ENCODE measurements at regions not wholly inside any gene's neighbourhood (a gene's known extent, or its start where the extent isn't known, plus 50 kb on each side); places are given as distances from the start of the nearest gene placed in this dataset.

DNA sequence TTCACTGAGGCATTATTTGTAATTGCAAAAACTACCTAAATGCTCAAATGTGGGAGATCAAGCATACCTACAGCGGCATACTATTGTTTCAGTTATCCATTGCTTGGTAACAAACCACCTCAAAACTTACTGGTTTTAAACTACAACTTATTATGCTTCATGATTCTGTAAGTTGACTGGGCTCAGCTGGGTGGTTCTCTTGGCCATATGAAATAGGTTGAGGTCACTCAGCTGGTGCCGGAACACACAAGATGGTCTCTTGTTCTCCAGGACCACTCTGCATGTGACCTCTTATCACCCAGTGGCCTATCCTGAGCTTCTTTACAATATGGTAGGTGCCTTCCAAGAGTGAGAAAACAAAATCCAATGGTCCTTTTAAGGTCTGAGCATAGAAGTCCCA lies 195.4 kb upstream of the FGGY start:
- no peaks in the 10 kb centered on the region for H3K36me3 ChIP-seq (ENCODE audit: control insufficient read depth, insufficient read depth, low read length)
- H3K9me3 ChIP-seq (ENCODE audit: control insufficient read depth, low read length), result no peaks in the 10 kb centered on the region
- H3K79me2 ChIP-seq, result no peaks in the 10 kb centered on the region
- H3K4me1 ChIP-seq, result no peaks in the 10 kb centered on the region
- TF ChIP-seq, protein P1, sequence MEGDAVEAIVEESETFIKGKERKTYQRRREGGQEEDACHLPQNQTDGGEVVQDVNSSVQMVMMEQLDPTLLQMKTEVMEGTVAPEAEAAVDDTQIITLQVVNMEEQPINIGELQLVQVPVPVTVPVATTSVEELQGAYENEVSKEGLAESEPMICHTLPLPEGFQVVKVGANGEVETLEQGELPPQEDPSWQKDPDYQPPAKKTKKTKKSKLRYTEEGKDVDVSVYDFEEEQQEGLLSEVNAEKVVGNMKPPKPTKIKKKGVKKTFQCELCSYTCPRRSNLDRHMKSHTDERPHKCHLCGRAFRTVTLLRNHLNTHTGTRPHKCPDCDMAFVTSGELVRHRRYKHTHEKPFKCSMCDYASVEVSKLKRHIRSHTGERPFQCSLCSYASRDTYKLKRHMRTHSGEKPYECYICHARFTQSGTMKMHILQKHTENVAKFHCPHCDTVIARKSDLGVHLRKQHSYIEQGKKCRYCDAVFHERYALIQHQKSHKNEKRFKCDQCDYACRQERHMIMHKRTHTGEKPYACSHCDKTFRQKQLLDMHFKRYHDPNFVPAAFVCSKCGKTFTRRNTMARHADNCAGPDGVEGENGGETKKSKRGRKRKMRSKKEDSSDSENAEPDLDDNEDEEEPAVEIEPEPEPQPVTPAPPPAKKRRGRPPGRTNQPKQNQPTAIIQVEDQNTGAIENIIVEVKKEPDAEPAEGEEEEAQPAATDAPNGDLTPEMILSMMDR (IDR thresholded peaks at IDR 0.05), result no peak
- H2AFZ ChIP-seq, result no peak overlapping the region
- H3K9ac ChIP-seq, result no peak overlapping the region
- no peaks in the 10 kb centered on the region for H3K27me3 ChIP-seq (ENCODE audit: control insufficient read depth, insufficient read depth, low read length)
- no peak overlapping the region for H3K27ac ChIP-seq
- no peak overlapping the region for H3K4me2 ChIP-seq (ENCODE audit: low read length)
- H3K4me3 ChIP-seq (ENCODE audit: low read depth, low read length), result no peak overlapping the region

DNA sequence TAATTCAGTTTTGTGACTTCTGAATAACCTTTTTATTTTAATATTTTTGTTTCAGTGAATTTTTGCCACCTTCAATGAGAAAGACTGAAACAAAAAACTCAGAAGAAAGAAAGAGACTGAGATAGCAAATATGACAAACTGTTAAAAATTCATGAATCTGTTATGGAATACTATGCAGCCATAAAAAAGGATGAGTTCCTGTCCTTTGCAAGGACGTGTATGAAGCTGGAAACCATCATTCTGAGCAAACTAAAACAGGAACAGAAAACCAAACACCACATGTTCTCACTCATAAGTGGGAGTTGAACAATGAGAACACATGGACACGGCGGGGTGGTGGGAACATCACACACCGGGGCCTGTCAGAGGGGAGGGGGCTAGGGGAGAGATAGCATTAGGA lies 193.4 kb upstream of the FGGY start:
- Histone ChIP-seq H3K4me2 (ENCODE audit: low read length) (no peak overlapping the region), H2AFZ (no peak overlapping the region), H3K79me2 (no peaks in the 10 kb centered on the region), H3K27ac (no peak overlapping the region), H3K9me3 (ENCODE audit: control insufficient read depth, low read length) (no peaks in the 10 kb centered on the region), H3K4me3 (ENCODE audit: low read depth, low read length) (no peak overlapping the region), H3K9ac (no peak overlapping the region), H3K27me3 (ENCODE audit: control insufficient read depth, insufficient read depth, low read length) (no peaks in the 10 kb centered on the region), H3K36me3 (ENCODE audit: control insufficient read depth, insufficient read depth, low read length) (no peaks in the 10 kb centered on the region), H3K4me1 (peaks cover 6% of the 10 kb centered on the region)
- TF ChIP-seq, protein P1 (IDR thresholded peaks at IDR 0.05), result no peak

DNA sequence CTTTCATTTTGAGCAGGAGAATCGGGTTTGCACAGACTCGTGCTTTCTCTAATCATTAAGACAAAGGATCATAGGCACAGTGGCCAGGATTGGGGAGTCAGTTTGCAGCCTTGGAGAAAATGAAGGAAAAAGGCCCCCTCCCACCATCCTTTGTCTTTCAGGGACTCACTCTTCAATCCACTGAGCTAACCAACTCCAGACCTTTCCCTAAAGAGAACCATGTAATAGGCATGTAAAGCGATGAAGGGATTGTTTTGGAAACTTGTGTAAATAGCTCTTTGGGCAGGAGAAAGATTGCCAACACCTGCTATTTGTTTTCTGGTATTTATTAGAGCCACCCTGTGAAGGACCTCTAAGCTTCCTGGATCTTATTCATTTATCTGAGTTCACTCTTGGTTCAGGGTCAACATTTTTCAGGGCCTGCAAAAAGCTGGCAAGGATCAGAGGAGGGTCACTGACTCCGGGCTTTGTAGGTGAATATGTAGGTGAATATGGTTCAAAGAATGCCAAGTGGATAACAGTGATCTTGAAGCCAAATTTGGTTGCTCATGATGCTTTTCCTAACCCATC lies 192.6 kb upstream of the FGGY start:
- no peak overlapping the region for H2AFZ ChIP-seq
- no peaks in the 10 kb centered on the region for H3K79me2 ChIP-seq
- H3K4me1 ChIP-seq, result peaks cover 6% of the 10 kb centered on the region
- no peak overlapping the region for H3K4me3 ChIP-seq (ENCODE audit: low read depth, low read length)
- no peaks in the 10 kb centered on the region for H3K9me3 ChIP-seq (ENCODE audit: control insufficient read depth, low read length)
- no peak overlapping the region for H3K27ac ChIP-seq
- no peaks in the 10 kb centered on the region for H3K36me3 ChIP-seq (ENCODE audit: control insufficient read depth, insufficient read depth, low read length)
- H3K4me2 ChIP-seq (ENCODE audit: low read length), result no peak overlapping the region
- H3K27me3 ChIP-seq (ENCODE audit: control insufficient read depth, insufficient read depth, low read length), result no peaks in the 10 kb centered on the region
- TF ChIP-seq, protein P1 (IDR thresholded peaks at IDR 0.05), result no peak
- H3K9ac ChIP-seq, result no peak overlapping the region

DNA sequence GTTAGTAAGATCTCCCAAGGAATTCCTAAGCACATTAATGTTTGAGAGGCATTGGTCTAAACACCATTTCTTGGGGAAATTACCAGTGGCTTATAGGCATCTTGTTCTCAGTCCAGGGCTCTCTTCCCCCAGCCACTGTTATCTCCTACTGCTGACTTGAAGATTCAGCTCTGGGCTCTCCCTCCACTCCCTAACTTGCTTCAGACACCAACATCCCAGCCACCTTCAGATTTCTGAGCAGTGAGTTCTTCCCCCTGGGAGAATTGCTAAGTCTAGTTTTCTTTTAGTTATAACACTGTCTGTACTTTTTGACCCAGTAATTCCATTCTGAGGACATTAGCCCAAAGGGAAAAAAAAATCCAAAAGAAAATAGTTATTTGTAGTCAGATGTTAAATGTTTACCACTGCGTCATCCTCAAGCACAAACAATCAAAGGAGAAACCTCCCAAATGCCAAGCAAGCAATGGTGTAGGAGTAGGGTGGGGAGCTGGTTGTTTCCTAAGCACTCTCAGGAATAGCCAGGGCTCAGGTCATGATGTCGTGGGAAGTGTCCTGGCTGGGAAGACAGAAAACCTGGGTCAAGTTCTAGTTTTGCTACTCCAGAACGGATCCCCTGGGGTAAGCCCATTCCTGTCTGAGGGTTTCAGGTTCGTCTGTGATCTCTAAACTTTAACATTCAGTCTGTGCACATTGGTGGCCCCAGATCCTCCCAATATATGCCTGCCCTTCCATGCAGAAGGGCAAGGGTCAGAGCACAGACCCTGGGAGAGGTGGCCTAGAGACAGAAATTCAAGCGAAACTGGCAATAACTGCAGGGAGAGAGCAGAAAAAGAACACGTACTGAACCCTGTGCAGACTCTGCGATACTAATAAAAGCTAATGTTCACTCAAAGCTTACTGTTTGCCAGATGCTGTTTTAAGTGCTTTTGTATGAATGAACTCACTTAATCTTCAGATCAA lies 191.1 kb upstream of the FGGY start:
- Histone ChIP-seq H3K79me2 (no peaks in the 10 kb centered on the region), H3K9me3 (ENCODE audit: control insufficient read depth, low read length) (no peaks in the 10 kb centered on the region), H3K4me2 (ENCODE audit: low read length) (no peak overlapping the region), H2AFZ (no peak overlapping the region), H3K9ac (no peak overlapping the region), H3K4me1 (peaks cover 6% of the 10 kb centered on the region), H3K4me3 (ENCODE audit: low read depth, low read length) (no peak overlapping the region), H3K27ac (no peak overlapping the region), H3K36me3 (ENCODE audit: control insufficient read depth, insufficient read depth, low read length) (no peaks in the 10 kb centered on the region), H3K27me3 (ENCODE audit: control insufficient read depth, insufficient read depth, low read length) (no peaks in the 10 kb centered on the region)
- TF ChIP-seq, protein P1 (IDR thresholded peaks at IDR 0.05), result no peak
